PC-9 (cell line): ENCODE measurements at regions not wholly inside any gene's neighbourhood (a gene's known extent, or its start where the extent isn't known, plus 50 kb on each side); places are given as distances from the start of the nearest gene placed in this dataset.

Experiments used
- BruUV-seq: library from RNA; stranded (reverse); fragments of 400-500 nt; replicated peaks from 2 replicates; lab custom pipeline; 2021; lab: Mats Ljungman, UMichigan
- CTCF ChIA-PET: fragments of 300-600 bp; sonication (Branson Sonifier 250); formaldehyde crosslinking; loops from one replicate; lab custom pipeline; 2022; ENCODE audit warnings: antibody characterized with exemption; lab: Charles Lee
- POLR2A ChIA-PET: fragments of 300-600 bp; sonication (Branson Sonifier 250); formaldehyde crosslinking; loops from one replicate; lab custom pipeline; 2022; ENCODE audit warnings: antibody characterized with exemption; ENCODE audit not compliant: unreplicated experiment; lab: Charles Lee
- DNase-seq, 2 experiments: peaks; one replicate each; pipeline versions ENCODE4 v3.0.0 to v3.0.0-alpha.2; 2015 to 2022; ENCODE audit warnings: mixed read lengths in 1 of 2
- H2AFZ ChIP-seq: fragments of 200-600 bp; sonication (generic); 2 replicates; pipeline ENCODE4 v1.8.1; 2017; ENCODE audit warnings: antibody characterized with exemption
- H3F3A ChIP-seq: fragments of 200-600 bp; sonication (generic); 2 replicates; pipeline ENCODE4 v1.8.1; 2017; ENCODE audit warnings: antibody characterized with exemption, mild to moderate bottlenecking, low read depth; ENCODE audit not compliant: insufficient read depth
- H3K27ac ChIP-seq: fragments of 200-600 bp; sonication (generic); 2 replicates; pipeline ENCODE4 v1.6.1; 2016; ENCODE audit warnings: mixed run types
- H3K27me3 ChIP-seq: fragments of 200-600 bp; sonication (generic); 2 replicates; pipeline ENCODE4 v1.6.1; 2016; ENCODE audit warnings: low read depth, mixed run types; ENCODE audit not compliant: insufficient read depth
- H3K36me3 ChIP-seq: fragments of 200-600 bp; sonication (generic); 2 replicates; pipeline ENCODE4 v1.6.1; 2016; ENCODE audit warnings: low read depth, mixed run types
- H3K4me1 ChIP-seq: fragments of 200-600 bp; sonication (generic); replicated peaks from 2 replicates; pipeline ENCODE4 v1.6.1; 2016; ENCODE audit warnings: mixed run types; ENCODE audit not compliant: insufficient read depth
- H3K4me2 ChIP-seq: fragments of 200-600 bp; sonication (generic); 2 replicates; pipeline ENCODE4 v1.6.1; 2017; ENCODE audit warnings: mixed run types
- H3K4me3 ChIP-seq: fragments of 200-600 bp; sonication (generic); 2 replicates; pipeline ENCODE4 v1.6.1; 2016; ENCODE audit warnings: mixed run types
- H3K79me2 ChIP-seq: fragments of 200-600 bp; sonication (generic); 2 replicates; pipeline ENCODE4 v1.6.1; 2017; ENCODE audit warnings: low read depth, mixed run types
- H3K9me2 ChIP-seq: fragments of 200-600 bp; sonication (generic); 2 replicates; pipeline ENCODE4 v1.8.1; 2017; ENCODE audit warnings: mild to moderate bottlenecking; ENCODE audit not compliant: insufficient read depth
- H3K9me3 ChIP-seq: fragments of 200-600 bp; sonication (generic); 2 replicates; pipeline ENCODE4 v1.8.1; 2016; ENCODE audit warnings: low read depth; ENCODE audit not compliant: insufficient read depth
- H4K20me1 ChIP-seq: fragments of 200-600 bp; sonication (generic); 2 replicates; pipeline ENCODE4 v1.8.1; 2017; ENCODE audit not compliant: insufficient read depth
- EZH2 ChIP-seq: fragments of 200-600 bp; sonication (generic); IDR thresholded peaks from 2 replicates; pipeline ENCODE4 v1.8.0; 2017; ENCODE audit warnings: antibody characterized with exemption, low read depth
- intact Hi-C: fragments of 100-400 bp; cut with micrococcal nuclease; formaldehyde crosslinking; loops from one replicate; pipeline ENCODE4 v1.10.0; 2022; ENCODE audit not compliant: unreplicated experiment
- TF ChIP-seq, protein P1 (sequence below): fragments of 200-600 bp; sonication (generic); conservative IDR thresholded peaks from 2 replicates; pipeline ENCODE4 v1.6.1; 2017; ENCODE audit warnings: mixed run types, antibody characterized with exemption, mild to moderate bottlenecking, moderate library complexity

DNA sequence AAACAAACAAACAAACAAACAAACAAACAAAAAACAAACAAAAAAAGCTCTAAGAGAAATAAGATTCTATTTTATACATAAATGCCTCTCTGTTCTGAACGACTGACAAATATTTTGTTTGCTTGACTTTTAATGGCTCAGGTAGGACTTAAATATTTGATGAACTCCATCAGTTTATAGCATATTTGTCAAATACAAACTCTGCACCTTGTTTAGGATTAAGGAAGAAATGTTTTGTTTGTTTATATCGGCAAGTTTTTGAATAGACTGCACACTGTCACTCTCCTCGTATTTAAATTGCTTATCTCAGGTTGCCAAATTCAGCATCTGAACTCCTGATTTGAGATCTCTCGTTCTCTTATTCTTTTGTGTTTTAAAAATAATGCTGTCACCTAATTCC is 1499.7 kb upstream of the SLC10A2 start:
- DNase-seq: no peak

DNA sequence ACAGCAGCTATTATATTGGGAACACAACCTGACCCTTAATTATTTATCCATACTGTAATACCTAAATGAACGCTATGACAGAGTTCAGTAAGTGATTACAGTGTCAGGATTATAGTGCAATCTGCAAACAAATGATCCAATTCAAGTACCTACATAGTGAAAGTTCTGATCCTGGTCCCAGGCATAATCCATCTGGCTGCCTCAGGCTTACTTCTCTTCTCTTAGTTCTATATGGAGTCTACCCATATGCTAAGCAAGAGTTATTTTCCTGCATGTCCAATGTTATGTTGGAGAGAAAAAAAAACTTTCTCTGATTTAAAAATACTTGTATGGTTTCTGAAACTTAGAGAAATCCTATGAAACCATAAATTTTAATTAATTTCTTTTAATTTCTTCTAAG is 1487.7 kb upstream of the SLC10A2 start:
- CTCF ChIA-PET: no interaction called here
- H3F3A ChIP-seq: no peaks in the 10 kb centered on the region
- H4K20me1 ChIP-seq: no peaks in the 10 kb centered on the region
- no peak overlapping the region for H3K4me3 ChIP-seq
- H3K36me3 ChIP-seq: no peaks in the 10 kb centered on the region
- H3K27me3 ChIP-seq: no peaks in the 10 kb centered on the region
- DNase-seq: no peak
- no peaks in the 10 kb centered on the region for H3K79me2 ChIP-seq
- no peak overlapping the region for H3K27ac ChIP-seq
- no peak overlapping the region for H2AFZ ChIP-seq
- no TSS peak for BruUV-seq
- no peaks in the 10 kb centered on the region for H3K4me1 ChIP-seq
- intact Hi-C loops: no loop called here
- TF ChIP-seq, protein P1, sequence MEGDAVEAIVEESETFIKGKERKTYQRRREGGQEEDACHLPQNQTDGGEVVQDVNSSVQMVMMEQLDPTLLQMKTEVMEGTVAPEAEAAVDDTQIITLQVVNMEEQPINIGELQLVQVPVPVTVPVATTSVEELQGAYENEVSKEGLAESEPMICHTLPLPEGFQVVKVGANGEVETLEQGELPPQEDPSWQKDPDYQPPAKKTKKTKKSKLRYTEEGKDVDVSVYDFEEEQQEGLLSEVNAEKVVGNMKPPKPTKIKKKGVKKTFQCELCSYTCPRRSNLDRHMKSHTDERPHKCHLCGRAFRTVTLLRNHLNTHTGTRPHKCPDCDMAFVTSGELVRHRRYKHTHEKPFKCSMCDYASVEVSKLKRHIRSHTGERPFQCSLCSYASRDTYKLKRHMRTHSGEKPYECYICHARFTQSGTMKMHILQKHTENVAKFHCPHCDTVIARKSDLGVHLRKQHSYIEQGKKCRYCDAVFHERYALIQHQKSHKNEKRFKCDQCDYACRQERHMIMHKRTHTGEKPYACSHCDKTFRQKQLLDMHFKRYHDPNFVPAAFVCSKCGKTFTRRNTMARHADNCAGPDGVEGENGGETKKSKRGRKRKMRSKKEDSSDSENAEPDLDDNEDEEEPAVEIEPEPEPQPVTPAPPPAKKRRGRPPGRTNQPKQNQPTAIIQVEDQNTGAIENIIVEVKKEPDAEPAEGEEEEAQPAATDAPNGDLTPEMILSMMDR: no peak
- TF ChIP-seq EZH2: no peak
- H3K9me3 ChIP-seq: peaks cover 4% of the 10 kb centered on the region; the same call in 1 of the 2 replicates
- POLR2A ChIA-PET: no interaction called here
- H3K9me2 ChIP-seq: no peaks in the 10 kb centered on the region
- no peak overlapping the region for H3K4me2 ChIP-seq

More for the DNA sequence above, 1499.7 kb upstream of the SLC10A2 start:
- H3K4me3 ChIP-seq: no peak overlapping the region
- no TSS peak for BruUV-seq
- intact Hi-C loops: no loop called here
- ChIA-PET CTCF (no interaction called here), POLR2A (no interaction called here)
- H2AFZ ChIP-seq: no peak overlapping the region
- H3K36me3 ChIP-seq: no peaks in the 10 kb centered on the region
- H3K79me2 ChIP-seq: no peaks in the 10 kb centered on the region
- 0 out of 2 replicates have a peak, but pooled peaks cover under 1% of the 10 kb centered on the region for H3K4me1 ChIP-seq
- H3F3A ChIP-seq: peaks cover 1% of the 10 kb centered on the region; the same call in 1 of the 2 replicates
- H3K27ac ChIP-seq: no peak overlapping the region
- no peaks in the 10 kb centered on the region for H3K27me3 ChIP-seq
- H3K9me3 ChIP-seq: no peaks in the 10 kb centered on the region
- no peak for TF ChIP-seq EZH2
- TF ChIP-seq, protein P1: no peak
- H4K20me1 ChIP-seq: no peaks in the 10 kb centered on the region
- no peaks in the 10 kb centered on the region for H3K9me2 ChIP-seq
- no peak overlapping the region for H3K4me2 ChIP-seq

DNA sequence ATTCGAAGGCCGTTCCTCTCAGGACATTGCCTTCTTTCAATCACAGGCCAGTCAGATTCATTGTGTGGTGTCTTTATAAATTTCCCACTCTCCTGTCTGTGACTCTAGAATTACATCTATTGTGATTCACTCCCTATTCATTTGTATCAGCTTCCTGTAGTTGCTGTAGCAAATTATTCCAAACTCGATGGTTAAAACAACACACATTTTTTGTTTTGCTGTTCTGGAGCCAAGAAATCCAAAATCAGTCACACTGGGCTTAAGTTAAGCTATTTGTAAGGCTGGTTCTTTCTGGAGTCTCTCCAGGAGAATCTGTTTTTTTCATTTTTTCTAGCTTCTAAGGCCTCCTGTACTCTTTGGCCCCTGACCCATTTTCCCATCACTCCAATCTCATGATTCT is 1487.0 kb upstream of the SLC10A2 start:
- Histone ChIP-seq H3K9me3 (peaks cover 4% of the 10 kb centered on the region; the same call in 1 of the 2 replicates), H3K79me2 (no peaks in the 10 kb centered on the region), H3K9me2 (no peaks in the 10 kb centered on the region), H3K36me3 (no peaks in the 10 kb centered on the region), H3K4me1 (no peaks in the 10 kb centered on the region), H3F3A (no peaks in the 10 kb centered on the region), H3K27ac (no peak overlapping the region), H2AFZ (peak overlapping the region; percentile 0; the same call in 1 of the 2 replicates), H3K27me3 (no peaks in the 10 kb centered on the region), H3K4me2 (no peak overlapping the region), H3K4me3 (no peak overlapping the region), H4K20me1 (no peaks in the 10 kb centered on the region)
- ChIA-PET CTCF (no interaction called here), POLR2A (no interaction called here)
- BruUV-seq: no TSS peak
- intact Hi-C loops: no loop called here
- no peak for DNase-seq
- TF ChIP-seq, protein P1: no peak
- no peak for TF ChIP-seq EZH2
